Fibroblast of lung (primary cell): ENCODE measurements at regions not wholly inside any gene's neighbourhood (a gene's known extent, or its start where the extent isn't known, plus 50 kb on each side); places are given as distances from the start of the nearest gene placed in this dataset.

Experiments
- EZH2 ChIP-seq: IDR thresholded peaks from 2 replicates; pipeline ENCODE4 v1.5.1; 2012; ENCODE audit warnings: low read length, control low read depth, mild to moderate bottlenecking; ENCODE audit errors: missing control alignments
- TF ChIP-seq, protein P1 (sequence below), 2 donors: IDR thresholded peaks in 1 of 2; conservative IDR thresholded peaks in 1 of 2; 1 replicate in 1 of 2; 2 replicates in 1 of 2; pipeline ENCODE4 v1.5.1; 2011 to 2012; ENCODE audit warnings: low read length in 2 of 2, control low read depth in 1 of 2, inconsistent platforms in 1 of 2, low read depth in 1 of 2, mild to moderate bottlenecking in 1 of 2

GRCh38 chr13:99842405-99842804 is 129.2 kb downstream of the ZIC5 start:
- TF ChIP-seq, protein P1, sequence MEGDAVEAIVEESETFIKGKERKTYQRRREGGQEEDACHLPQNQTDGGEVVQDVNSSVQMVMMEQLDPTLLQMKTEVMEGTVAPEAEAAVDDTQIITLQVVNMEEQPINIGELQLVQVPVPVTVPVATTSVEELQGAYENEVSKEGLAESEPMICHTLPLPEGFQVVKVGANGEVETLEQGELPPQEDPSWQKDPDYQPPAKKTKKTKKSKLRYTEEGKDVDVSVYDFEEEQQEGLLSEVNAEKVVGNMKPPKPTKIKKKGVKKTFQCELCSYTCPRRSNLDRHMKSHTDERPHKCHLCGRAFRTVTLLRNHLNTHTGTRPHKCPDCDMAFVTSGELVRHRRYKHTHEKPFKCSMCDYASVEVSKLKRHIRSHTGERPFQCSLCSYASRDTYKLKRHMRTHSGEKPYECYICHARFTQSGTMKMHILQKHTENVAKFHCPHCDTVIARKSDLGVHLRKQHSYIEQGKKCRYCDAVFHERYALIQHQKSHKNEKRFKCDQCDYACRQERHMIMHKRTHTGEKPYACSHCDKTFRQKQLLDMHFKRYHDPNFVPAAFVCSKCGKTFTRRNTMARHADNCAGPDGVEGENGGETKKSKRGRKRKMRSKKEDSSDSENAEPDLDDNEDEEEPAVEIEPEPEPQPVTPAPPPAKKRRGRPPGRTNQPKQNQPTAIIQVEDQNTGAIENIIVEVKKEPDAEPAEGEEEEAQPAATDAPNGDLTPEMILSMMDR (conservative IDR thresholded peaks at IDR 0.05 in 1 of 2, IDR thresholded peaks at IDR 0.05 in 1 of 2; ENCODE audit: low read depth in 1 of 2, low read length in 2 of 2), result no peak
- no peak for TF ChIP-seq EZH2
